ENCODE measurements at regions not wholly inside any gene's neighbourhood (a gene's known extent, or its start where the extent isn't known, plus 50 kb on each side); places are given as distances from the start of the nearest gene placed in this dataset.

DNA sequence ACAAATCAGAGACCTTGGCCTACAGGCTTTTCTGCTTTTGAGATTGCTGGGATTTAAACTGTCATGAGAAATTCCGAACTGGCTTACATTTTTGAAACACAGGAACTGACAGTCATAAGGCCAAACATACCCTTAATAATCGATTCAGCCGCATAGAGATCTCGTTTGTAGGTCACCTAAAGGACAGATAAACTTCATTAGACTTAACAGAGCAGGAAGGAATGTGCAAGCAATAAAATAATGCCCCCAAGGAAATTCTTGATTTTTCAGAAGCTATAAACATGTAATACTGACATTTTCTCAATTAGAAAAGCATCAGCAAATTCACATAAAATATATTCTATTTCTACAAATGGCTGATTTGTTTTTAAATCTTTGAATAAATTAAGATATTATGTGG, 120.0 kb downstream of the CRPPA start:
- H3K27ac ChIP-seq (ENCODE audit: poor library complexity, severe bottlenecking): no peak overlapping the region
- TF ChIP-seq, protein P1, sequence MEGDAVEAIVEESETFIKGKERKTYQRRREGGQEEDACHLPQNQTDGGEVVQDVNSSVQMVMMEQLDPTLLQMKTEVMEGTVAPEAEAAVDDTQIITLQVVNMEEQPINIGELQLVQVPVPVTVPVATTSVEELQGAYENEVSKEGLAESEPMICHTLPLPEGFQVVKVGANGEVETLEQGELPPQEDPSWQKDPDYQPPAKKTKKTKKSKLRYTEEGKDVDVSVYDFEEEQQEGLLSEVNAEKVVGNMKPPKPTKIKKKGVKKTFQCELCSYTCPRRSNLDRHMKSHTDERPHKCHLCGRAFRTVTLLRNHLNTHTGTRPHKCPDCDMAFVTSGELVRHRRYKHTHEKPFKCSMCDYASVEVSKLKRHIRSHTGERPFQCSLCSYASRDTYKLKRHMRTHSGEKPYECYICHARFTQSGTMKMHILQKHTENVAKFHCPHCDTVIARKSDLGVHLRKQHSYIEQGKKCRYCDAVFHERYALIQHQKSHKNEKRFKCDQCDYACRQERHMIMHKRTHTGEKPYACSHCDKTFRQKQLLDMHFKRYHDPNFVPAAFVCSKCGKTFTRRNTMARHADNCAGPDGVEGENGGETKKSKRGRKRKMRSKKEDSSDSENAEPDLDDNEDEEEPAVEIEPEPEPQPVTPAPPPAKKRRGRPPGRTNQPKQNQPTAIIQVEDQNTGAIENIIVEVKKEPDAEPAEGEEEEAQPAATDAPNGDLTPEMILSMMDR (IDR thresholded peaks at IDR 0.05; ENCODE audit: poor library complexity, severe bottlenecking): no peak
- H3K27me3 ChIP-seq (ENCODE audit: insufficient read depth, poor library complexity, severe bottlenecking): no peaks in the 10 kb centered on the region
- H3K36me3 ChIP-seq (ENCODE audit: low read depth): no peaks in the 10 kb centered on the region
- no peak for DNase-seq (ENCODE audit: low spot score)
- no peak overlapping the region for H3K4me3 ChIP-seq (ENCODE audit: severe bottlenecking)
- H3K9me3 ChIP-seq (ENCODE audit: severe bottlenecking): no peaks in the 10 kb centered on the region
- ATAC-seq (ENCODE audit: low read depth): no peak
- H3K4me1 ChIP-seq (ENCODE audit: insufficient read depth, poor library complexity, severe bottlenecking): no peaks in the 10 kb centered on the region

DNA sequence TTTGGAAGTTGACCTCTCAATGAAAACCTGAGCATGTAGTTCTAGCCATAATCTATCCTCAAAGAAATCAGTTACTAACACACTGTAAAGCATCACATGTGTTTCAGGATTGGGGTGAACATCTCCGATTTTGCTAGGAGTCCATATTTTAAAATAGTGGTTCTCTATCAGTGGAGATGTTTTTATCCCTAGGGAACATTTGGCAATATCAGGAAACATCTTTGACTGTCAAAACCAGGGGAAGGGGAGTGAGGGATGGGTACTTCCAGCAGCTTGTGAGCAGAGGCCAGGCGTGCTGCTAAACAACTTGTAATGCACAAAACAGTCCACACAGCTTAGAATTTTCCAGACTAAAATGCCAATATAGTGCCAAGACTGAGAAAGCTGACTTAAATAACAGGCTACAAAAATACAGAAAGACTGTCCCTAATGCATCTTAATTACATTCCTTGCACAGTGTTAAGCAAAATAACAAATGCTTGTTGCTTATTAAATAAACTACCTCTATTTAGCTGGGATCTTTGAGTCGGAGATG, 120.9 kb downstream of the CRPPA start:
- Histone ChIP-seq H3K4me3 (ENCODE audit: severe bottlenecking) (no peak overlapping the region), H3K36me3 (ENCODE audit: low read depth) (no peaks in the 10 kb centered on the region), H3K27ac (ENCODE audit: poor library complexity, severe bottlenecking) (no peak overlapping the region), H3K9me3 (ENCODE audit: severe bottlenecking) (no peaks in the 10 kb centered on the region), H3K27me3 (ENCODE audit: insufficient read depth, poor library complexity, severe bottlenecking) (no peaks in the 10 kb centered on the region), H3K4me1 (ENCODE audit: insufficient read depth, poor library complexity, severe bottlenecking) (no peaks in the 10 kb centered on the region)
- DNase-seq (ENCODE audit: low spot score) (no peak), ATAC-seq (ENCODE audit: low read depth) (no peak)
- TF ChIP-seq, protein P1 (IDR thresholded peaks at IDR 0.05; ENCODE audit: poor library complexity, severe bottlenecking): no peak

DNA sequence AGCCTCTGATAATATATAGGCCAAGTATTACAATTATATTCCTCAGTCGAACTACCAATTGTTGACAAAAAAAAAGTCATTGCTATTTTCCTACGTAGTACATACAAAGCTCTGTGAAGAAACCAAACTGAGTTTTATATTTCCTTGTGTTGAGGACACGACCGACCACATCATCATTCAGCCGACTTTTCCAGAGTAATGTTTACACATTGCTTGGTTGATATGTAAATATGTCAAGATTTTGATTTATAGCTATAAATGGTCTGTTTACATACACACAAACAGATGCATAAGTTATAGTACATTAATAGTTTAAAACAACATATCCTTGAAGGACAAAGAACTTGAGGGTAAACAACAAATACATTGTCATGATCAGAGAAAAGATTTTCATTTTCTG, 121.5 kb downstream of the CRPPA start:
- no peak overlapping the region for H3K4me3 ChIP-seq (ENCODE audit: severe bottlenecking)
- H3K36me3 ChIP-seq (ENCODE audit: low read depth): no peaks in the 10 kb centered on the region
- H3K27ac ChIP-seq (ENCODE audit: poor library complexity, severe bottlenecking): no peak overlapping the region
- H3K4me1 ChIP-seq (ENCODE audit: insufficient read depth, poor library complexity, severe bottlenecking): no peaks in the 10 kb centered on the region
- H3K9me3 ChIP-seq (ENCODE audit: severe bottlenecking): no peaks in the 10 kb centered on the region
- no peak for ATAC-seq (ENCODE audit: low read depth)
- TF ChIP-seq, protein P1 (IDR thresholded peaks at IDR 0.05; ENCODE audit: poor library complexity, severe bottlenecking): no peak
- H3K27me3 ChIP-seq (ENCODE audit: insufficient read depth, poor library complexity, severe bottlenecking): no peaks in the 10 kb centered on the region
- no peak for DNase-seq (ENCODE audit: low spot score)

DNA sequence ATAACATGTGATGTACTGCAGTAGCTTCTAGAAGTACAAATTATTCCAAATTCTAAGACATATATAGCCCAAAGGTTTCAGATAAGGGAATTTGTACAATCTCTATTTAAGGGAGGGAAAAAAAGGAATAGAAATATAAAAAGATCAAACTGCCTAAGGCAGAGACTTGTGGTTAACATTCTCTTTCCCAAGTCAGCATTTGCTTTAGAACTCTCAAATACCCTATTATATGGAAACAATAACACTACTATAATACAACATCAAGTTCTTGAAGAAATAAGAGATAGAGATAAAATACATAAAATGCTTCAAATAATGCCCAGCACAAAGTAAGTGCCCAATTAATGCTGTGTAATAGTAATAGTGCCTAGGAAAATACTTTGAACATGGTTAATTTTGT, 123.1 kb downstream of the CRPPA start:
- peaks cover 12% of the 10 kb centered on the region for H3K4me1 ChIP-seq (ENCODE audit: insufficient read depth, poor library complexity, severe bottlenecking)
- no peak for ATAC-seq (ENCODE audit: low read depth)
- H3K9me3 ChIP-seq (ENCODE audit: severe bottlenecking): no peaks in the 10 kb centered on the region
- TF ChIP-seq, protein P1 (IDR thresholded peaks at IDR 0.05; ENCODE audit: poor library complexity, severe bottlenecking): no peak
- H3K27ac ChIP-seq (ENCODE audit: poor library complexity, severe bottlenecking): no peak overlapping the region
- no peaks in the 10 kb centered on the region for H3K27me3 ChIP-seq (ENCODE audit: insufficient read depth, poor library complexity, severe bottlenecking)
- no peak overlapping the region for H3K4me3 ChIP-seq (ENCODE audit: severe bottlenecking)
- H3K36me3 ChIP-seq (ENCODE audit: low read depth): no peaks in the 10 kb centered on the region
- no peak for DNase-seq (ENCODE audit: low spot score)

DNA sequence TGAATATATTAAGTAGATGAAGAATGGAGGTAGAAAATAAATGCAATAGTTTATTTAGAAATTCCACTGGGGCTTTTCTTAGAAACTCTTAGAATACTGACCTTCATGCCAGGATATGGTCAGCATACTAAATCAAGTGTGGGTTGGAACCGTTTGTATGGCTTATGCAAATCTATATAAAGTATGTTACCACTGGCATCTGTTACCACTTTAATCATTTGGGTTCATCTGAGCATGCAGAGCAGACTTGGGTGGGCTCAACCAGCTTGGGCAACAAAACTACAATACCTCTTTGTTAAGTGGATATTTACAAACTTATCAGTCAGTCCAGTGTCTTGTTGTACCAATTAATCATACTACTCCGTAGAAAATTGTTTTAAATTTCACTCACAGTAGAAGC, 125.8 kb downstream of the CRPPA start:
- Histone ChIP-seq H3K36me3 (ENCODE audit: low read depth) (no peaks in the 10 kb centered on the region), H3K27me3 (ENCODE audit: insufficient read depth, poor library complexity, severe bottlenecking) (no peaks in the 10 kb centered on the region), H3K9me3 (ENCODE audit: severe bottlenecking) (no peaks in the 10 kb centered on the region), H3K27ac (ENCODE audit: poor library complexity, severe bottlenecking) (no peak overlapping the region), H3K4me1 (ENCODE audit: insufficient read depth, poor library complexity, severe bottlenecking) (peaks cover 18% of the 10 kb centered on the region), H3K4me3 (ENCODE audit: severe bottlenecking) (no peak overlapping the region)
- TF ChIP-seq, protein P1 (IDR thresholded peaks at IDR 0.05; ENCODE audit: poor library complexity, severe bottlenecking): no peak
- DNase-seq (ENCODE audit: low spot score): no peak
- no peak for ATAC-seq (ENCODE audit: low read depth)
